ENCODE measurements at regions not wholly inside any gene's neighbourhood (a gene's known extent, or its start where the extent isn't known, plus 50 kb on each side); places are given as distances from the start of the nearest gene placed in this dataset.

DNA sequence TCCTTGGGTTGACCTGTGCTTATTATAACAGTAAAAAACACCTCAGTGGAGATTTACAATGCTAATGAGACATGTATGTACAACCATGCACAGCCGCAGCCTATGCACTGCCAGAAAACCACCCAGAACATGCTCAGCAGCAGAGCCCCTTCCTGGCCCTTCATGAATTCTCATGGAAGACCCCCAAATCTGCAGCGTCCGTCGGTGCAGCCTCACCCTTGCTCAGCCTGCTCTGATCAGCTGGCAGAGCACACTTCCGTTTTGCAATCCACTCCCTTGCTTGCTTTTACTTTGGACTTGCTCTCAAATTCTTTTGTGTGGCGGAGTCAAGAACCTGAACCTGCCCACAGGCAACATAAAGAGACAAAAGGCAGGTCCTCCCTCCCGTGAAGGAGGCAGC, 378.2 kb upstream of the SULF2 start:
- no peaks in the 10 kb centered on the region; a peak in 2 of 4 replicates for H3K27me3 ChIP-seq (replicated peaks in 1 of 2; ENCODE audit: control insufficient read depth in 2 of 2, insufficient read depth in 2 of 2, low read length in 1 of 2)
- BruUV-seq (replicated peaks), result no TSS peak
- CTCF ChIA-PET, result no interaction called here

DNA sequence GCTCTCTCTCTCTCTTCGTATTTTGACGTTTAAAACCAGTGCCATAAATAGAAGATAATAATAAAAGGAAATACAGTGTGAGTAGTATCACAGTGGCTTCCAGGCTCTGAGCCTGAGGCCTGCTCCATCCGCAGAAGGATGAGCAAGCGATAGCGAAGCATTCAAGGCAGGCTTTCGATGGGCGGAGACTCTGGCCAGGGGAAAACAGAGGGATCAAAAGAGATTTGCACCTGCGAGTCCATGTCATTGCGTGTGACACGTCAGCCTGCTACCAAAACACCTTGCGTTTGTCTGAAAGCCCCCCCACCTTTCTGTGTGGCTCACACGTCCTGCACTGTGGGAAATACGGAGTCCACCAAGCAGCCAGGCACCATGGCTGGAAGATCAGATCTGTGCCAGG, 377.3 kb upstream of the SULF2 start:
- H3K9me3 ChIP-seq (replicated peaks; ENCODE audit: control insufficient read depth, insufficient read depth, low read length), result no peaks in the 10 kb centered on the region
- H3K4me1 ChIP-seq (ENCODE audit: control insufficient read depth, insufficient read depth, low read length), result no peaks in the 10 kb centered on the region
- no TSS peak for BruUV-seq (replicated peaks)
- ChIA-PET POLR2A (no interaction called here), RAD21 (ENCODE audit: unreplicated experiment) (no interaction called here), SMC1A (ENCODE audit: uncharacterized antibody, unreplicated experiment) (no interaction called here), CTCF (no interaction called here)
- intact Hi-C loops (cut with micrococcal nuclease; ENCODE audit: unreplicated experiment) (no loop called here), in situ Hi-C loops (cut with MboI) (no loop called here)
- no peaks in the 10 kb centered on the region for H3K79me2 ChIP-seq (ENCODE audit: control insufficient read depth, insufficient read depth, low read length)
- no peak overlapping the region for H3K9ac ChIP-seq (ENCODE audit: control insufficient read depth, insufficient read depth, low read length)
- no peak for ATAC-seq
- 58% methylated on average over 13 of the region's 13 CpGs for WGBS (ENCODE audit: insufficient coverage, insufficient replicate concordance, low lambda C conversion rate, missing lambda C conversion rate)
- no peak for DNase-seq (ENCODE audit: low read depth, low spot score)
- H3K36me3 ChIP-seq (ENCODE audit: control insufficient read depth in 2 of 2, insufficient read depth in 2 of 2, low read length in 1 of 2), result no peaks in the 10 kb centered on the region
- no peak overlapping the region for H3K4me3 ChIP-seq
- no peak for FAIRE-seq
- H2AFZ ChIP-seq (ENCODE audit: control insufficient read depth, low read depth, low read length), result no peak overlapping the region
- no peaks in the 10 kb centered on the region for H4K20me1 ChIP-seq (ENCODE audit: control insufficient read depth, insufficient read depth)
- no peaks in the 10 kb centered on the region; a peak in 2 of 4 replicates for H3K27me3 ChIP-seq (replicated peaks in 1 of 2; ENCODE audit: control insufficient read depth in 2 of 2, insufficient read depth in 2 of 2, low read length in 1 of 2)
- H3K27ac ChIP-seq (ENCODE audit: control insufficient read depth, insufficient read depth), result no peak overlapping the region
- H3K4me2 ChIP-seq (ENCODE audit: control insufficient read depth, insufficient read depth), result no peak overlapping the region
- TF ChIP-seq FOXK2 (IDR thresholded peaks at IDR 0.05), result no peak
- TF ChIP-seq, protein P1, sequence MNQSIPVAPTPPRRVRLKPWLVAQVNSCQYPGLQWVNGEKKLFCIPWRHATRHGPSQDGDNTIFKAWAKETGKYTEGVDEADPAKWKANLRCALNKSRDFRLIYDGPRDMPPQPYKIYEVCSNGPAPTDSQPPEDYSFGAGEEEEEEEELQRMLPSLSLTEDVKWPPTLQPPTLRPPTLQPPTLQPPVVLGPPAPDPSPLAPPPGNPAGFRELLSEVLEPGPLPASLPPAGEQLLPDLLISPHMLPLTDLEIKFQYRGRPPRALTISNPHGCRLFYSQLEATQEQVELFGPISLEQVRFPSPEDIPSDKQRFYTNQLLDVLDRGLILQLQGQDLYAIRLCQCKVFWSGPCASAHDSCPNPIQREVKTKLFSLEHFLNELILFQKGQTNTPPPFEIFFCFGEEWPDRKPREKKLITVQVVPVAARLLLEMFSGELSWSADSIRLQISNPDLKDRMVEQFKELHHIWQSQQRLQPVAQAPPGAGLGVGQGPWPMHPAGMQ (IDR thresholded peaks at IDR 0.05; ENCODE audit: borderline replicate concordance), result no peak
- no peak for TF ChIP-seq ZNF24 (IDR thresholded peaks at IDR 0.05)
- TF ChIP-seq RBBP5 (conservative IDR thresholded peaks at IDR 0.05), result no peak
- TF ChIP-seq JUND (IDR thresholded peaks at IDR 0.05; ENCODE audit: low read depth, low read length), result no peak
- TF ChIP-seq, protein P2, sequence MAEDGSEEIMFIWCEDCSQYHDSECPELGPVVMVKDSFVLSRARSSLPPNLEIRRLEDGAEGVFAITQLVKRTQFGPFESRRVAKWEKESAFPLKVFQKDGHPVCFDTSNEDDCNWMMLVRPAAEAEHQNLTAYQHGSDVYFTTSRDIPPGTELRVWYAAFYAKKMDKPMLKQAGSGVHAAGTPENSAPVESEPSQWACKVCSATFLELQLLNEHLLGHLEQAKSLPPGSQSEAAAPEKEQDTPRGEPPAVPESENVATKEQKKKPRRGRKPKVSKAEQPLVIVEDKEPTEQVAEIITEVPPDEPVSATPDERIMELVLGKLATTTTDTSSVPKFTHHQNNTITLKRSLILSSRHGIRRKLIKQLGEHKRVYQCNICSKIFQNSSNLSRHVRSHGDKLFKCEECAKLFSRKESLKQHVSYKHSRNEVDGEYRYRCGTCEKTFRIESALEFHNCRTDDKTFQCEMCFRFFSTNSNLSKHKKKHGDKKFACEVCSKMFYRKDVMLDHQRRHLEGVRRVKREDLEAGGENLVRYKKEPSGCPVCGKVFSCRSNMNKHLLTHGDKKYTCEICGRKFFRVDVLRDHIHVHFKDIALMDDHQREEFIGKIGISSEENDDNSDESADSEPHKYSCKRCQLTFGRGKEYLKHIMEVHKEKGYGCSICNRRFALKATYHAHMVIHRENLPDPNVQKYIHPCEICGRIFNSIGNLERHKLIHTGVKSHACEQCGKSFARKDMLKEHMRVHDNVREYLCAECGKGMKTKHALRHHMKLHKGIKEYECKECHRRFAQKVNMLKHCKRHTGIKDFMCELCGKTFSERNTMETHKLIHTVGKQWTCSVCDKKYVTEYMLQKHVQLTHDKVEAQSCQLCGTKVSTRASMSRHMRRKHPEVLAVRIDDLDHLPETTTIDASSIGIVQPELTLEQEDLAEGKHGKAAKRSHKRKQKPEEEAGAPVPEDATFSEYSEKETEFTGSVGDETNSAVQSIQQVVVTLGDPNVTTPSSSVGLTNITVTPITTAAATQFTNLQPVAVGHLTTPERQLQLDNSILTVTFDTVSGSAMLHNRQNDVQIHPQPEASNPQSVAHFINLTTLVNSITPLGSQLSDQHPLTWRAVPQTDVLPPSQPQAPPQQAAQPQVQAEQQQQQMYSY (CRISPR knock-in tag; IDR thresholded peaks at IDR 0.05), result no peak
- TF ChIP-seq KDM1A (IDR thresholded peaks at IDR 0.05; ENCODE audit: borderline replicate concordance), result no peak

More for the DNA sequence above, 378.2 kb upstream of the SULF2 start:
- ChIA-PET RAD21 (ENCODE audit: unreplicated experiment) (no interaction called here), SMC1A (ENCODE audit: uncharacterized antibody, unreplicated experiment) (no interaction called here), POLR2A (no interaction called here)
- no peaks in the 10 kb centered on the region for H4K20me1 ChIP-seq (ENCODE audit: control insufficient read depth, insufficient read depth)
- in situ Hi-C loops (cut with MboI) (no loop called here), intact Hi-C loops (cut with micrococcal nuclease; ENCODE audit: unreplicated experiment) (no loop called here)
- no peak overlapping the region for H3K9ac ChIP-seq (ENCODE audit: control insufficient read depth, insufficient read depth, low read length)
- no peak overlapping the region for H2AFZ ChIP-seq (ENCODE audit: control insufficient read depth, low read depth, low read length)
- WGBS (ENCODE audit: insufficient coverage, insufficient replicate concordance, low lambda C conversion rate, missing lambda C conversion rate), result 14% methylated on average over 7 of the region's 7 CpGs
- H3K36me3 ChIP-seq (ENCODE audit: control insufficient read depth in 2 of 2, insufficient read depth in 2 of 2, low read length in 1 of 2), result no peaks in the 10 kb centered on the region
- FAIRE-seq, result no peak
- DNase-seq (ENCODE audit: low read depth, low spot score), result no peak
- TF ChIP-seq CEBPB (IDR thresholded peaks at IDR 0.05; ENCODE audit: borderline replicate concordance in 1 of 2, low read depth in 2 of 2, low read length in 2 of 2) (no peak), CBFB (IDR thresholded peaks at IDR 0.05; ENCODE audit: low read depth) (no peak), RCOR1 (conservative IDR thresholded peaks at IDR 0.05; ENCODE audit: low read depth, low read length) (no peak)
- no peak for ATAC-seq
- H3K4me2 ChIP-seq (ENCODE audit: control insufficient read depth, insufficient read depth), result no peak overlapping the region
- no peak overlapping the region for H3K27ac ChIP-seq (ENCODE audit: control insufficient read depth, insufficient read depth)
- no peaks in the 10 kb centered on the region for H3K79me2 ChIP-seq (ENCODE audit: control insufficient read depth, insufficient read depth, low read length)
- no peaks in the 10 kb centered on the region for H3K4me1 ChIP-seq (ENCODE audit: control insufficient read depth, insufficient read depth, low read length)
- no peaks in the 10 kb centered on the region for H3K9me3 ChIP-seq (replicated peaks; ENCODE audit: control insufficient read depth, insufficient read depth, low read length)
- no peak overlapping the region for H3K4me3 ChIP-seq
